NOMO-1 (cell line): ENCODE measurements at regions not wholly inside any gene's neighbourhood (a gene's known extent, or its start where the extent isn't known, plus 50 kb on each side); places are given as distances from the start of the nearest gene placed in this dataset.
A peak's percentile ranks its signal among the peaks of the same experiment; 100 is the strongest.
"Not testable (repeated sequence)": the region's sequence is repeated elsewhere in the genome, so short reads cannot be mapped to it uniquely, and the experiment has no call there.

Experiments
- DNase-seq, 2 experiments: peaks; one replicate each; lab custom pipeline; 2025; ENCODE audit not compliant: unreplicated experiment in 2 of 2; lab: John Stamatoyannopoulos, UW

DNA sequence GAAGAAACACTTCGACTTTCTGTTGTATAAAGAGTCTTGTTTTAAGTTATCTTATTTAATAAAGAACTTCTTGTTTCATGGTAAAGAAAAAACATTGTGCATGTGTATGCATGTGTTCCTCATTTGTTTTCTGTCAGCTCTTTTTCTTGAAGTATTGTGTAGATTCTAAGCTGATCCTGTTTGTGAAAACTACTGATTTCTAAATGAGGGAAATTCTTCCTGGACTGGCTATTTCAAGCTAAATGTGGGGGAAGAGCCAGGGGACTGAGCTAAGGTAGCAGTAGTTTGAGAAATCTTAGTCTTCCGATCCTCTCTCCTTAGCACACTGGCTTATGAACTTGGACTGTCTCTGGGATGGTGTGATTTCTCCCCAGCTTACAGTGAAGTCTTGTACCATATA is 56.4 kb upstream of the RBMS1 start:
- DNase-seq: no peak

DNA sequence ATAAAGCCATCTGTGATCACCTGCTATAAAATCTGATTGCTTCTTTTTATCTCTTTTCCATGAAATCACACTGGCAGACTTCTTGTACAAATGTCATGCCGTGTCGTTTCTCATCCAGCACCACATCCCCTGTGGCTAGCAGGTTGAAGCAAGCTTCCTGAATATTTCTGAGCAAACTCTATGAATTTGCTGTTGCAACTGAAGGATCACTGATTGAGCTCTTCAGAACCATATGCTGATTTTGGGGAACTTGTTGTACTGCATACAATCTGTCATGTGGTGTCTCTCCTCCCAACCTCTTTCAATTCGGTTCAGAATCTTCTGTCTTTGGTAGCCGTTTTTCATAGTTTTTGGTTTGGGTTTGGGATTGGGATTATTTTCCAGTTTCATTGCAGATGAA is 57.7 kb upstream of the RBMS1 start:
- peak in 1 of 2 experiments; percentile 71 for DNase-seq

DNA sequence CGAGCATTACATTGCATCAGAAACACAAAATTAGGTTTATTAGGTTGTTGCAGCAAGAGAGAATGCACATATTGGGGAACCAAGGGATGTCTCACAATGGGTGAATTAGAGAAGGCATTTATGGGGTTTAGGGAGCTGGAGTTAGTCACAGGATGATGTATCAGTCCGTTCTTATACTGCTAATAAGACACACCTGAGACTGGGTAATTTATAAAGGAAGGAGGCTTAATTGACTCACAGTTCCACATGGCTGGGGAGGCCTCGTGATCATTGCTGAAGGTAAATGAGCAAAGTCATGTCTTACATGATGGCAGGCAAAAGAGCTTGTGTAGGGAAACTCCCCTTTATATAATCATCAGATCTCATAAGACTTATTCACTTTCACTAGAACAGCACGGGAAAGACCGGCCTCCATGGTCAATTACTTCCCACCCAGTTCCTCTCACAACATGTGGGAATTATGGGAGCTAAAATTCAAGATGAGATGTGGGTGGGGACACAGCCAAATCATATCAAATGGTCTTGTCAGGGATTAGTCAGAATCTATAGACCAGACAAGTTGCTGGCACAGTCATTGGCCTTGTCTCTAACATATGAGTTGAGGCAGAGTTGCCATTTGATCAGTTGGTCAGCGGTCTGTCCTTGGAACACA is 61.9 kb upstream of the RBMS1 start:
- DNase-seq: no peak

DNA sequence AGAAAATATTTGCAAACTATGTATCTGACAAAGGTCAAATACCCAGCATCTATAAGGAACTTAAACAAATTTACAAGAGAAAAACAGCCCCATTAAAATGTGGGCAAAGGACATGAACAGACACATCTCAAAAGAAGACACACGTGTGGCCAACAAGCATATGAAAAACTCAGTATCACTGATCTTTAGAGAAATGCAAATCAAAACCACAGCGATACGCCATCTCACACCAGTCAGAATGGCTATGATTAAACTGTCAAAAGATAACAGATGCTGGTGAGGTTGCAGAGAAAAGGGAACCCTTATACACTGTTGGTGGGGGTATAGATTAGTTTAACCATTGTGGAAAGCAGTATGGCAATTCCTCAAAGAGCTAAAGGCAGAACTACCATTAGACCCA is 64.3 kb upstream of the RBMS1 start:
- DNase-seq: no peak

DNA sequence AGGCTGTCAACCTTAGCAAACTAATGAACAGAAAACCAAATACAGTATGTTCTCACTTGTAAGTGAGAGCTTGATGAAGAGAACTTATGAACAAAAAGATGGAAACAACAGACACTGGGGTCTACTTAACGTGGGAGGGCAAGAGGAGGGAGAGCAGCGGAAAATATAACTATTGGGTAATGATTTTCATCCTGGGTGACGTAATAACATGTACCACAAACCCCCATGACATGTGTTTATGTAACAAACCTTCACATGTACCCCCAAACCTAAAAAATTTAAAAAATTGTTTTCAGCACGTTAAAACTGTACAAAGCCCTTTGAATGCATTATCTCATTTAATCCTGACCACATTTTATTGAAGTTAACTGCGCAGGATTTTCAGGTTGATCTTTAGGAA is 64.9 kb upstream of the RBMS1 start:
- DNase-seq: no peak

DNA sequence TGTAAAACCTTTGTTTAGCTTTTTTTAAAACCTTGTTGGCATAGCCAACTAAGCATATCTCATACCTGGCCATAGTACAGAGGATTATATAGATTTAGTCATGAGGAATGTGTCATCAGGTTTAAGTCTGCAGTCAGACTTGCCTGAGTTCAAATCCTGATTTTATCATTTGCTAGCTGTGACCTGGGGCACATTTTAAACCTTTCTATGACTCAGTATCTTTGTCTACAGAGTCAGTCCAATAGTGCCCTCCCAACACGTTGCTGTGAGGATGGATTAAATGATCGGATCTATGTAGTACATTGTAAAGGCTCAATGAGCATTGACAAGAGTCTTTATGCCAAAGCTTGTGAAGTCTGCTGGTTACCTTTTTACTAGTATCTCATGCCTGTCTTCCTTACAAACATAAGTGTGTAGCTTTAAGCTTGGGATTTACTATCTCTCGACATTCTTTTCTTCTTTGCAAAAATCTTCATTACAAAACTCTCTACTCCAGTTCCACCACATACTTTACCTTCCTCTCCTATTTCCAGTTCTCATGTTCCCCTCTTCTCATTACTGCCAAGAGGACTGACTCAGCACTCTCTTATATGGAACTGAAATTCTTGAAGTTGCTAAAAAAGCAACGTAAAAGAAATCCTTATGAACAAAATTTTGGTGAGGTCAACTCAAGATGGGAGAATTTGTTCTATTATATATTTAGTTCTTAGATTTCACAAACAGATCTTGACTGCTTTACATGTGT is 68.1 kb upstream of the RBMS1 start:
- peak; percentile 21 to 77 for DNase-seq

DNA sequence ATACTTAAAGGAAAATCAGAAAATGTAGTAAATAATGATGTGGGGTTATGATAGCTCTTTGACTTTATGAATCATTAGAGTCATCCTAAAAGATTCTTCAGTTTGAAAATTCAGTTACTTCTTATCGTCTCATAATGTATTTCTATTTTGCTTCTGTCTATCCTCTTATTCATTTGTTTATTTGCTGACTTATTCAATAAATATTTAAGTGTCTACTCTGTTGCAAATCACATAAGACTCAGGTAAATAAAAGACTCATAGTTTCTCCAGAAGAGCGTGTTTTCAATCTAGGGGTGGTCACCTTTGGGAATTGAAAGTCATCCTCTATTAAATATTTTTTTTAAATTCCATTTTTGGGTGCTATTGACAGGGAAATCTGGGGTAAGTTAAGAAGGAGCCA is 69.1 kb upstream of the RBMS1 start:
- DNase-seq: no peak

DNA sequence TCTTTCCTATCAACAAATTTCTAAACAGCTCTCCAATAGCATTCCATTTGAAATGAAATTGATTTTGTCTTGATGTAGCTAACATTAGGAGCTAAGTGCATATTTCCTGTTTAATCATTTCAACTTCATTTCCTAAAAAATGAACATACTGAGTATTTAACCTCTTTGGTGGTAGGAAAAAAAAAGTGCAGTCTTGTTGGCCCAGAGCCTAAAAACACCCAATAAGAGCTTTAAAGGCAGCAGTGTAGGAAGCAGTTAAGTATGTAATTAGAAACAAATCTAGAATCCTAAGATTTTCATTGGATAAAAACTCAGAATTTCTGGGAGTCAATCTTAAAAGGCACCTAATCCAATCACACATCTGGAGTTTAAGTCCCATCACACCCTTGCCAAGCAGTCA is 71.0 kb upstream of the RBMS1 start:
- DNase-seq: no peak

DNA sequence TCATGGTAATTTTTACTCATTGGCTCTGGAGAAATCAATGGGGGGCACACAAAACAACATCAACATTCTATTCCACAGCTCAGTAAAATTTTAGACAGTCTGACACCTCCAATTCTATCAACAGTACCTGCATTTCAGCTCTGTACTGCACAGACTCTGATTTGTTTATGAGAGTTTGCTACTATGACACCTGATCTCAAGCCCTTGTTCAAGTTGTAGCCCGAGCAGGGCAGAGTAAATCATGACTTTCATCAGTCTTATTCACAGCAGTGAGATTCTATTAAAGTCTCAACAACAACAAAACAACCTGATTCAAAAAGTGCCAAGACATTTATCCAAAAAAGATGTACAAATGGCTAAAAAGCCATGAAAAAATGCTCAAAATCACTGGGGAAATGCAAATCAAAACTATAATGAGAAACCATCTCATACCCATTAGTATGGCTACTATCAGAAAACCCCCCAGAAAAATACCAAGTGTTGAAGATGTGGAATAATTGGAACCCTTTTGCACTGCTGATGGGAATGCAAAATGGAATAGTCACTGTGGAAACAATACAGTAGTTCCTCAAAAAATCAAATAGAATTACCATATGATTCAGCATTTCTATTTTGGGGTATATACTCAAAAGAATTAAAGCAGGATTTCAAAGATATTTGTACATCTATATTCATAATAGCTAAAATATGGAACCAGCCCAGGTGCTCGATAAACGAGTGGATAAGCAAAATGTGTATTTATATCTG is 71.7 kb upstream of the RBMS1 start:
- DNase-seq: peak in 1 of 2 experiments; percentile 43

DNA sequence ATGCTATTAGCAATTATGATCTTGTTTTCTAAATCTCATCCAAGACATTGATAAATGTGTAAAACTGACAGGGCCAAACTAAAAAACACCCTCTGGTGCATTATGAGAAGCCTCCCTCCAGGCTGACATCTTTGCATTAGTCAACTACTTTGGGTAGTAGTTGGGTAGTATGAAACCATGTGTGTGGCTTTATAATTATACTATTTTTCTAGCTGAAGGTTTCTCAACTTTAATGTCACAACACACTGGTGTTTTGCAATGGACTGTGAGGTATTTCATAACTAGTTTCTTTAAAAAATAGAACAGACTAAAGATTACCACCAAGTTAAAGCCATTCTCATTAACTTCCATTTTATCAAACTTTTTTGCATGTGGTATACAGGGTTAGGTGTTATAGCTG is 73.1 kb upstream of the RBMS1 start:
- DNase-seq: peak; percentile 58 to 94

DNA sequence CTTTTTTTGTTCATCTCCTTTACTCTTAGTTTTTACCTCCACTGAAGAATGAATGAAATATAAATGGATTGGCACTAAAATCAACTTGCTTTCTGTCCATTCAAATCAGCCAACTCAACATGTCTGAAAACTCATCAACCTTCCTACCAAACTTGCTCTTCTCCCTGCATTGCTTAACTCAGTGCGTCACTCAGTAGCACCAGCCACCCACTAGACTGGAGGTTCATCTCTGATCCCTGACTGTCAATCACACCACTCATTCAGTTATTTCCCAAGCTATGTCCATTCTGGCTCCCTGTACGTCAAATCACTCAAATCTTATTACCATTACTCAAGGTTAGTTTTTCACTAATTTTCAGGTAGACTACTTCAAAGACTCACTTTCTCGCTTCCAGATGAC is 75.2 kb upstream of the RBMS1 start:
- no peak for DNase-seq

DNA sequence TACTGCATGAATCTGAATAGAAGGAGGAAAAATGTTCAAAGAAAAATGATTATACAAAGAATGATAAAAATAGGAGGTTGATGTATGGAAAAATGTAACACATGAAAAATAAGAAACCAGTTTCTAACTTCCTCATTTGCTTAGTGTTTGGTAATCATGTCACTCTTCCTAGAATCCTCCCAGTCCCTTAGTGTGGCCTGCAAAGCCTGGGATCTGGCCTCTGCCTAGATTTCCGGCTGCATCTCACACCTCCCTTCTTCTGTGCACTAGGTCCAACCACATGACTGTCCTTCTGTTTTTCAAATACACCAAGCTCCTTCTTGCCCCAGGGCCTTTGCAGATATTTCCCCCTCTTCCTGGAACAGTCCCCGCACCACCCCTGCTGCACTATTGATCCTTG is 76.8 kb upstream of the RBMS1 start:
- peak; percentile 28 to 41 for DNase-seq

DNA sequence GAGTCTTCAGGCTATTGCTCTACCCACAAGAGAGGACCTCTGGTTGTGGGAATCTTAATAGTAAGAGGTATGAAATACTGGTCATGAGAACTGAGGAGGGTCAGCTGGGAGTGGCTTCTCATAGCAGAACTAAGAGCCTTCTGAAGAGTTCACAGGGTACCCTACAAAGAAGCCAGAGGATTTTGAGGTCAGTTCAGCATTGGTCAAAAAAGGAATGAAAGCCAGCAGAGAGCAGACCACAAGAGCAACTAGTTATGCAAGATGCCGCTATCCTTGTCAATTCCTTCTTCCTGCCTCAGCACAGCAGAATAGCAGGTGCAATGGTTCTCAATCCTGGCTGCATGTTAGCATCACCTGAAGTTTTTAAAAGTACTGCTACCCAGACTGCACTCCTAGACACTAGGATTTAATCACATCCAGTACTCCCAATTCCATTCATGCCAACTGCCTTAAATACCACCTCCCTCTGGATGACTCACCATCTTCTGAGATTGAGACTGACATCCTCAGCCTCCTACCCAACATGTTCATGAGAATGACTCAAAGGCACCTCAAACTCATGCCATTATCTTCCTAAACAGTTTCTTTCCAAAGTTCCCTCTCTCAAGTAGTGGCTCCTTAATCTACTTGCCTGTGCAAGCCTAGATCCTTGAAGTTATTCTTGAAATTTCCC is 81.0 kb upstream of the RBMS1 start:
- peak in 1 of 2 experiments; percentile 33 for DNase-seq

DNA sequence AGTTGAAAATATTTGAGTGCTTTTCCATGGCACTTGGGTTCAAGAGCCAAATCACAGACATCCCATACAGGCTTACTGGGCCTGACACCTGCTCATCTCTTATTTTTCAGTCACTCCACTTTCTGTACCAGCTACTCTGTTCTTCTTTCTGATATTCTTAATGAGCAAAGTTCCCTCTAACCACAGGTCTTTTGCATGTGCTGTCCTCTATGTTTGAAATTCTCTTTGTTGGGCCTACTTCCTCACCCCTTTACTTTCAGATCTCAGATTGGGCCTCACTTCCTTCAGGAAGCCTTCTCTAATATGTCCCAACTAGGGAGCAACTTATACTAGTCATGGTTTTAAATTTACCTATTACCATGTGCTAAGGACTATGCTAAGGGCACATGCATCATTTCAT is 81.8 kb upstream of the RBMS1 start:
- DNase-seq: no peak

DNA sequence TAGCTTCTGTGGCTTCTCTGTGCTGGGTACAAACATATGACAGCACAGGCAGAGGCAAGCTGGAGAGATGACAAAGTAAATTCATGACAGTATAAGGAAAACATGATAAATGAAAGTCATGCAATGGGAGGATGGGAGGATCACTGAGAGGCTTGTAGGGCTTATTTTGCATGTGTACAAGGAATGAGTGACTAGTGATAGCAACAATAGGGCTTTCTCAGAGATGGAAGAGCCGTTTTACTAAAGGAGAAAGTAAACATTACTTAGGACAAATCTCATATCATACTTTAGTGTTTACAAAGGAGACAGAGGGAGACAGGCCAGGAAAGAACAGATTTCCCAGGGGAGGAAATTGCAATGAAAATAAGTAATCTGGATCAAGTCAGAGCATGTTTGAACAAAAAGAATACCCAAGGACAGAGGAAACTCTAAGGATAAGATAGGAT is 82.5 kb upstream of the RBMS1 start:
- no peak for DNase-seq

DNA sequence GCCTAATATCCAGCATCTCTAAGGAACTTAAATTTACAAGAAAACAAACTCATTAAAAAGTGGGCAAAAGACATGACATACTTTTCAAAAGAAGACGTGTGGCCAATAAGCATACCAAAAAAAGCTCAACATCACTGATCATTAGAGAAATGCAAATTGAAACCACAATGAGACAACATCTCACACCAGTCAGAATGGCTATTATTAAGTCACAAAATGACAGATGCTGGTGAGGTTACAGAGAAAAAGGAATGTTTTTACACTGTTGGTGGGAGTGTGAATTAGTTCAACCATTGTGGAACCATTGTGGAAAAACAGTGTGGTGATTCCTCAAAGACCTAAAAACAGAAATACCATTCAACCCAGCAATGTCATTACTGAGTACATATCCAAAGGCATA is 83.5 kb upstream of the RBMS1 start:
- not testable (repeated sequence) for DNase-seq

DNA sequence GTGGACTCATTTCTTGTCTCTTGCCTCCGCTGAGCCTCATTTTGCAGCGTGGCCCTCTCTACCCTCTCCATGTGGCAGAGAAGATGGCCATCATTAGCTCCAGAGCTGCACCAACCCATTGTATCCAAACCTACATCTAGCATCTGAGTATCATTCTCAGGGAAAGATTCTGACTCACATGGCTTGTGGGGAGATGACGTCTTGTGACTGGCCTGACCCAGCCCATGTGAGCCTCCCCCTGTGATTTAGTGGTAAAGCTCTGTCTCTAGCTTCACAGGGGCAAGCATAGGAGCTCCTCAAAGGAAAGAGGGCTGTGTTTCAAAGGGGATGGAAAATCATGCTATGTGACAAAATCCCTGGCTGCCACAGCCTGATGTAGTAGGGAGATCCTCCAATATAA is 87.4 kb upstream of the RBMS1 start:
- no peak for DNase-seq

DNA sequence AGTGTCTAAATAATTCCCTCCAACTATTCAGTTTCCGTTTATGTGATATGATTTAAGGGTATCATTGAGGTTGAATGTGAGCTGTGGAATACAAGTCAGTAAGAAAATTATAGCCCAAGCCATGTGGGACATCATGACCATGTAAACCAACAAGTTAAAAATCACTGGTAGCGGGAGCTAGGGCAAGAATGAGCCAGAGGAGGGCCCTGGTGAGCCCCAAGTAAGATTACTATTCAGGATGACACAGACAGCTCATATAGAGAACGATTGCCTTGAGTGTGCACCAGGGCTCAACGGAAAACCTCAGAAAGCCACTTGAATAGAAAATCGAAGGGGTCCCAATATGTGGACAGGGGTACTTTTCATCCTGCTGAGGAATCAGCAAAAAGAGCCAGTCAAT is 87.8 kb upstream of the RBMS1 start:
- no peak for DNase-seq

DNA sequence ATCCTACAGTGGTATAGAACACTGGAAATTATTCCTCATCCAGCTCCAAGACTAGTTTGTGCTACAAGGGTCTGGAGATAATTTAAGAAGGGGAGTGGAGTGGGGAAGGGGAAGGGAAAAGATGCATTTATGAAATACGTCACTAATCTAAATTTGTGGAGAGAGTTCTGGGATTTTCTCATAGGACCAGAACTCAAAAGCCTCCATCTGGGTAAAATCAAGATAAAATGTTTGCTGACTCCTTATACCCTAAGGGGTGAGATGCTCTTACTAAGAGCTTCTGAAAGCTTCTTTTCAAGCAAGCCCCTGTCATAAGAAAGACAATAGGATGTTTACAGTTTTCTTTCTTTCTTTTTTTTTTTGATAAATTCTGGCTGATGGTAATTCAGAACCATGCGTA is 88.5 kb upstream of the RBMS1 start:
- no peak for DNase-seq

DNA sequence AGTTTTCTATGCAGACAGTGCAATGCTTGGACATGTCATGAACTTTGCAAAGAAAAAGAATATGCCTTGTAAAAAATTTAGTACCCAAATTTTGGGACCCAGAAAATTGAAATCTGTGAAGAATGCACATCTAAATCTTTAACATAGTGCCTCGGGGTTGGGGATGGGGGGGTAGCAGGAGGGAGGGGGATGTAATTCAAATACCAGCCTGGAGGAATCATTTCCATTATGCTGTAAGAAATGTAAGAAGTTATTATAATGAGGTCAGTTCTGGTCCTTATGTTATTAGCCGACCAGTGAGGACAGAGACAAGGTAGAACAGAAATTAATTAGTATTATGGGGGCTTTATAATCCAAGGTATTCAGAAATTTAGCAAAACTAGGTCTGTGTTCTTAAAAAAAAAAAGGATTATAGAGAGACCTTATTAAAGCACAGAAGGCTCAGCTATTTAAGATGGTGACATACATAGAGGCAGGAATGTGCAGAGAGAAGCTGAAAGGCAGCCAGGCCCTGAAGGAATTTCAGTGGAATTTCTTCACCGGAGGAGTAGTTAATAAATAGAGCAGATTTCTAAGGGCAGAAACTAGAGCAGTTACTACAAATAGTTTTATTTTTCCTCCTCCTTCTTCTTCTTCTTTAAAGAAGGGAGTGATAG is 89.0 kb upstream of the RBMS1 start:
- no peak for DNase-seq

DNA sequence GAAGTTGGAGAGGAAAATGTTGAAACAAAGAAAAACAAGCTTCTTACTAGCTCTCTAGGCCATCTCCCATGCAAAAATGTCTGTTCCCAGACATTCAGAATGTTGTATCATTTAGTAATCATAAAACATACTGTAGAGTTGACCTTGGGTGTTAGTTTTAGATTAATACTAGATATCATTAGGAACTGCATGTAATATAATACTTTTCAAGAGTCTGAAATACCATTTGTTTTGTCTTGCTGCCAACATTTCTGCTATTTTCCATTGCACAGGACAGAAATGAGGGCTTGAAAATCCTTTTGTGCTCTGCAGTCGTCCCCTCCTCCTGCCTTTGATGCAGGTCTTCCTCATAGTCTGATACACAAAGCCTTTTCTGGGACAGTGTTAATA is 89.5 kb upstream of the RBMS1 start:
- DNase-seq: no peak
